NCI-H526 (cell line): ENCODE measurements at regions not wholly inside any gene's neighbourhood (a gene's known extent, or its start where the extent isn't known, plus 50 kb on each side); places are given as distances from the start of the nearest gene placed in this dataset.

Experiments
- DNase-seq, 2 experiments: peaks; one replicate each; lab custom pipeline; 2025; lab: John Stamatoyannopoulos, UW

DNA sequence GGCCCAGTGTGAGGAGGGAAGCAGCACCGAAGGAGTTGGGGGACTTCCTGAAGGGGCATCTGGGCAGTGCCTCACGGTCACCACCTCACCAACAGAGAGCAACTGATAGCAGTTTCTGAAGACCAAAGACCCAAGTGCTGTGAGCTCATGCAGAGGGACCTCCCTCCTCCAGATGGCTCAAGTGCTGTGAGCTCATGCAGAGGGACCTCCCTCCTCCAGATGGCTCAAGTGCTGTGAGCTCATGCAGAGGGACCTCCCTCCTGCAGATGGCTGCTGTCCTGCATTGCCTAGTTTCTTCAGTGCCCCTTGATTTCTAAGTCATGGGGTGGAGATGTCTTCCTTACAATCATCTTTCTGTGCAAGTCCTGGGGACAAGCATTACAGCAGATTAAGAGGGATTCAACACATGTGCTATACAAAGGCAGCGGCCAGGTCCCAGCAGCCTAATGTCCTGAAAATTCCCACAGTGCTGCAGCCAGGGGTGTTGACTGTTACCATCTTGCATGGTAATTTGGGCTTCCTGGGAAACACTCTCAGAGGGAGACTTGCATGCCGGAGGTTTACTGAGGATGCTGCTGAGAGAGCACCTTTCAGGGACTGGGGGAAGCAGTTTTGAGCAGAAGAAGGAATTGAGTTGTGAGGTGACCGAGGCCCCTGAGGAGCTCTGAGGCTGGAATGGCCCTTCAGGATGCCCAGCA is 409.3 kb downstream of the GALR1 start:
- DNase-seq: no peak

DNA sequence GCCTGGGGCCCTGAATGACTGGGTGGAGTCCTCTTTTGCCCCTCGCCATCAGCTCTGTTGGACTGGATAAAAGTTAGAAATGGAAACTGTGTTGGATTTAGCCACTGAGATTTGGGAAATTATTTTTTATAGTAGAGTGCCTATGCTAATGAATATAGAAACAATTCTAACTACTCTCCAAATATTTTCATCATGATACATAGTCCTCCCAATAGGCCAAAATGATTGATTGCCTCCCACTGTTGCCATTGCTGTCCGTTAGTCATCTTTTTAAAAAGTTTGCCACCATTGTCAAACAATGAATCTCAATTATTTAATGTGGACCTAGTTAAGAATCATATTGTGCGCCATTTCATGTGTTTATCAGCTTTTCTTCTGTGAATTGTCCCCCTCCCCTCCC is 417.0 kb downstream of the GALR1 start:
- DNase-seq: no peak

DNA sequence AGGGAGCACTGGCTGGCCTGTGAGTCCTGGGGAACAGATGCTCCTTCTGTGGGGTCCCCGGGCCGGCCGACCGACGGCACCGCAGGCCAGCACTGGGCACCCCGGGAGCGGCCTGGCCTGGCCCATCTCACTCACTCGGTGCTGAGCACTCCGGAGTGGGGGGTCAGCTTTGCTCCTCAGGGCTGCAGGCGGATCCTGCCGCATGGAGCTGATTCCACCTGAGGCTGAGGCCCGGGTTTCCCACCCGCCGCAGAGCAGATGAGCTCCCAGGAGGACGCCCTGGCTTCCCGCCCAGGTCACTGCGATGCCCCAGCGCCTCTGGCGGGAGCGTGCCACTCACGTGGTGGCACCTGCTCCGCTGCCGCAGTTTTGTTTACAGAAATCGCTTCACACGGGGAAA is 418.6 kb downstream of the GALR1 start:
- no peak for DNase-seq

- no peak for DNase-seq
Observed at GRCh38 chr18:77669331-77669730, 419.7 kb downstream of the GALR1 start.

DNA sequence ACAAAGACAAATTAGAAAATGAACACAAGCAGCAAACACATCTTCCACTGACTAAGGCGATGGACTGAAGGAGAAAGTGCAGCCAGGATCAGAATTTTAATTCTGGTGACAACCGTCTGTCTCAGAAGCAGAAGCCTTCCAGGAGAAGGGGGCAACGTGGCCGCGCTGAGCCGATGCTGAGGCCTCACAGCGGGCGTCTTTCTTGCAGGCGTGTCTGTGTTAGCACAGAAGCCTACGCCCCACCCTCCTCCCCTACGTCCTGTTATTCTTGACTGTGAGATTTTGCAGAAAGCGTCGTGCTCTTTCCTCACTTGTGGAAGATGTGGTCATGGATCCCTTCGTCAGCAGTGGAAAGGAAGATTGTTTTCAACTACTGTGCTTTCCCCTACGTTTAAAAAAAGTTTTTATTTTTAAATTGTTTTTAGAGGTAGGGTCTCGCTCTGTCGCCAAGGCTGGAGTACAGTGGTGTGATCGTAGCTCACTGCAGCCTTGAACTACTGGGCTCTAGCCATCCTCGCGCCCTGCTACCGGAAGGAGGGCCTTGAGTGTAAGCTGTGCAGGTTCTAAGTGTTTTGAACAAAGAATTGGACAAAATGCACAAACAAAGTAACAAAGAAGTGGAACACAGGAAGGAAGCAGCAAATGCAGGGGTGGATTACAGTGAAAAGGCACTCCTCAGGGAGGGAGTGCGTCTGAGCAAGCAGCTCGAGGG is 422.0 kb downstream of the GALR1 start:
- no peak for DNase-seq

GRCh38 chr18:77676910-77677309 is 427.3 kb downstream of the GALR1 start:
- DNase-seq: no peak

GRCh38 chr18:77677536-77677935 is 427.9 kb downstream of the GALR1 start:
- no peak for DNase-seq

- no peak for DNase-seq
Observed at GRCh38 chr18:77679869-77680268, 430.2 kb downstream of the GALR1 start.

DNA sequence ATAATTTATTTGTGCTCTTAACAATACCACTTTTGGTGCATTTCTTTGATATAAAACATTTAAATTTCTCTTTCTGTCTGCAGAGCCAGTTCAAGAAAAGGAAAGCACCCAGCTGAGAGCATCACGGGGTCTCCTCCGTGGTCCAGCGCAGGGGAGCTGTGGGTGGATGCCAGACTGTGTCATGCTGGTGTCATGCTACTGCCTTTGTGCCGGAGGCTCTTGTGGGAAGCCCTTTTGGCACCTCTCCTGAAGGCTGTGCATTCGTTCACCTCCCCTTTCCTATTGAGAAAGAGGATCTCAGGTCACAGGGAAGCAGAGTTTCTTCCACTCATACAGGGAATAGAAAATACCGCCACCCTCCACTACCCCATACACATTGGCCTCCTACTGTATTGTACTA is 450.4 kb downstream of the GALR1 start:
- DNase-seq: no peak

GRCh38 chr18:77701977-77702376 is 452.3 kb downstream of the GALR1 start:
- DNase-seq: no peak

DNA sequence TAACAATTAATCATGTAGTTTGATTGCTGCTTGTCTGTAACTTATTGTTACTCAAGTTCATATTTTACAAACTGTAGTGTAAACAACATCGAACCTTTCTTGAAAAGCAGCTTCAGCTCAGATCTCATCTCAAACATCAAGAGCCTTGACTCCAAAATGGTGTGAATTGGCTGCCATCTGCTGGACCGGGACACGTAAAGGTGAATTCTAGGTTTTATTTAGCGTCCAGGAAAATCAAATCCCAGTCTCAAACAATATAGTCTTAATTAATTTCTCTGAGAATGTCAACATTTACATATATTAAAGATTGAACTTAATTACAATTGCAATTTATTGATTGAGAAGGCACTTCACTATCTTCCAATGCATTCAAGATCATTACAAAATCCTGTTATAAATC is 453.0 kb downstream of the GALR1 start:
- peak; percentile 19 to 50 for DNase-seq

DNA sequence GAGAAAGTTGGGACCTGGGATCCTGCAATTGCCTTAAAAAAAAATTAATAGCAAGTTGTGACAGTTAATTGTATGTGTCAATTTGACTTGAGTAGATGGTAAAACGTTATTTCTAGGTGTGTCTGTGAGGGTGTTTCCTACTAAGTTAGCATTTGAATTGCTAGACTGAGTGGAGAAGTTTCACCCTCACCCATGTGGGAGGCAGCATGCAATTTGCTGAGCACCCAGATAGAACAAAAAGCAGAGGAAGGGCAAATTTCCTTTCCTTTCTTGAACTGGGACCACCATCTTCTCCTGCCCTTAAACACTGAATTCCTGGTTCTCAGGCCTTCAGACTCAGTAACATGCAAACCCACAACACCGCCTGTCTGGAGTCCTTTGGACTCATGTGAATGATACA is 455.7 kb downstream of the GALR1 start:
- DNase-seq: no peak

- no peak for DNase-seq
Observed at GRCh38 chr18:77708826-77709506, 459.3 kb downstream of the GALR1 start.

DNA sequence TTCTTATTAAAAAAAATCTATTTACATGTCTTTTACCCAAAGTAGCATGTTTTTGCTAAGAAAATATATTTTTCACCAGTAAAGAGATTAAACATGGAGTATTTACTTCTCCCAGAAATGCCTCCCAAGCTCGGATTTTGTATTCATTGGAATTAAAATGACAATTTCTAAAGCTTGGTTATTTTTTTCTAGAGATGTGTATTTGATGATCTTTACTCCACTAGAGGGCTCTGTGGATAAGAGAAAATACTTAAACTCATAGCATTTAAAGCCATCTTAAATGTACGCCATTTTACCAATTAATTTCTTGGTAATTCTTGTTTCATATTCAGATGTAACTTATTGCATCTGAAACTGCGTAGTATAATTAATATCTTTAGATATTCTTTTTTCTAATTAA is 461.4 kb downstream of the GALR1 start:
- DNase-seq: peak in 1 of 2 experiments; percentile 15

DNA sequence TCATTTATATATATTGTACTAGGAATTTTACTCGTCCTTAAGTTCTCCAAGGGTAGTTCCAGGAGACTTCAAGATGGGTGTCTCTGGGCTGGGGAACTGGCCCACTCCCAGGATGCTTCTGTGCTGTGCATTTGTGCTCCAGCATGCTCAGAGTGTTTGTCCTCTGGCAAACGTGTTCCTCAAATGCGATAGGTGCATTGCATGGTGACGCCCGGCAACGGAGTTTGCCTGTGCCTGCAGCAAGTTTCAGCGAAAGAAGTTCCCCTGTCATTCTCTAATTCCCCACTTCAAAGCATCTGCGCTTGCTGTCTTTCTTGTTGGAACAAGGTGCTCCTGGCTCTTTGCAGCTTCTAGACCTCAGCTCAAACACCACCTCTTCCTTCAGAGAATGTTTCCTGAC is 465.1 kb downstream of the GALR1 start:
- no peak for DNase-seq

DNA sequence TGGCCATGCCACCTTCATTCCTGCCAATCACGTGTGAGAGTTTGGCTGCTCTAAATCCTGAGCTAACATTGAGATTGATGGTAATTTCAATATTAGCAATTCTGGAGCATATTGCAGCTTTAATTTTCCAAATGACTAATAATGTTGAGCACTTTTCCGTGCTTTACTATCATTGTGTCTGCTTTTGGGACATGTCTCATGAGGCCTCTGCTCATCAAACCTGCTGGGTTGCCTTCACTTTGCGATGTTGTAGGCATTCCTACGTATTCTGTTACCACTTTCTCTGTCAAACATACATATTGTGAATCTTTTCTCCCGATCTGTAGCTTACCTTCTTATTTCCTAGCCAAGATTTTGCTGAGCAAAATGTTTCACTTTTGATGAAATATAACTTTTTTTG is 466.6 kb downstream of the GALR1 start:
- no peak for DNase-seq

DNA sequence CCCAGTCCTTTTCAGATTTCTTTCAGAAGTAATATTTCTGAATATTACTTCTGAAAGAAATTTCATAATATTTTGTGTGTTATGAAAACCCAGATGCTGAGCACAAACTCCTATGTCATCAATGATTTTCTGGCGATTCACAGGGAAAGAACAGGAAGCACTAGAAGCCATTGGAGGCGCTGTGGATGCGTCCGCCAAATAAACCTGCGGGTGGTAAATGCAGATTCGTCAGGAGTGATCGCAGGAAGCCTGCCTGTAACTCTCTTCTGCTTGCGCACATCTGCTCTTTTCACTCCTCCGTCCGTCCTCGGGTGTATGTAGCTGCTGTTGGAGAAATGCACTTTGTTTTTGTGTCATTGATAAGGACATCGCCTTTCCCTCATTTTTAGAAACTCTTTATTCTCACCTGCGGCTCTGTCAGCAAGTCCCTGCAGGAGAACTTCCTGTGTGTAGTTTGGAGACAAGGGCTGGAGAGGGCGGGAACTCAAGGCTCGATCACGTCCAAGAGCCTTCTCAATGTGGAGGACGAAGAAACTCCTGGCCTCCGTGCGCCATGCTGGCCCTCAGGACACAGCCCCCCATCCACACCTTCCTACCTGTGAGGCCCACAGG is 483.8 kb downstream of the GALR1 start:
- DNase-seq: no peak

- no peak for DNase-seq
Observed at GRCh38 chr18:77736842-77737241, 487.2 kb downstream of the GALR1 start.

- no peak for DNase-seq
Observed at GRCh38 chr18:77737405-77737804, 487.8 kb downstream of the GALR1 start.

DNA sequence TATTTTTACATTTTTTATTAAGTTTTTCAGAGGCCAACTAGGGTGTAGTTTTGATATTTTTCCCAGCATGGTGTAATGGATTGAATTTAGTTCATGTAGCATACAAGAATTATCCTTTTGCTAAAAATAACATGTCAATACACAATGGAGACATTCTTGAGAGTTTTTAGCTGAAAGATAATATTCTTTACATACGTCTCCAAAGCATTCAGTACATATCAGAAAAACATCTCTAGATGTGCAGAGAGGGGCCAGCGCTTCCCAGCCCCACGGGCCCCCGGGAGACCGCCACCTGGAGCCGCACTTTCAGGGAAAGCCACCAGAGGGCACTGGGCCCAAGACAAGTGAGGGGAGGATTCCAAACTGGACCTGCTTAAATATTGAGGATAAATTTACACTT is 499.4 kb downstream of the GALR1 start:
- DNase-seq: peak in 1 of 2 experiments; percentile 27

GRCh38 chr18:77750006-77750405 is 500.4 kb downstream of the GALR1 start:
- DNase-seq: no peak

GRCh38 chr18:77754475-77755044 is 504.9 kb downstream of the GALR1 start:
- DNase-seq: no peak
